ENCODE measurements at regions not wholly inside any gene's neighbourhood (a gene's known extent, or its start where the extent isn't known, plus 50 kb on each side); places are given as distances from the start of the nearest gene placed in this dataset.

DNA sequence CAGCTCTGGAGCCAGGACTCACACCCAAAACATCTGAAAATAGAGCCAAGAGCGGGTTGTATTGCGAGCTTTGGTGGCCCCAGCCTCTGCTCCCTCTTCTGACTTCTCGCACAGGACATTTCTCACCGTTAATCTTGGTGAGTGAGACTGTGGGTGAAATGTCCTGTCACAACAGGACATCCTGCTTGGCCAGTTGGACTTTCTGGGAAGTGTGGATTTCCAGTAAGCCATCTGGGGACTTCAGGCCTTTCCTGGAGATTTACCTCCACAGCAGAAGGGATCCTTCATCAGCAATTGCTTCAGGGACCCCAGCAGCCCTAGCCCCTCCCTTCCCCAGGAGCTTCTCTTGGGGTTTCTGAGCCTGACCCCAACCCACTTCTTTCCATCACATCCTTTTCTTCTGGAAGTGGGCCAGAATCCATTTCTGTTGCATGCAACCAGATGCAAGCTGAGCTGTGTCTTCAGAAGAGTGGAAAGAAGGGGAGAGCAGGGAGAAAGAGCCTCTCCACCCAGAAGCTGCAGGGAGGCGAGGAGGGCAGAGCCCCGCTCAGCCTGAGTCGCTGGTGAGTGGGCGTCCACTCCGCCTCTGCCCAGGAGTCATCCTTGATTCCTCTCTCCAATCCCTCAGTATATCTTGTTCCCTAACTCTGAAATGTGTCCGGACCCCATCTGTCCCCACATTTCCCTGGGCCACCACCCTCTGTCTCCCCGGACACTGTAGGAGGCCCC, 50.3 kb upstream of the GADD45G start:
- TF ChIP-seq YY1 (IDR thresholded peaks at IDR 0.05; ENCODE audit: insufficient read depth, insufficient read length): no peak
- TF ChIP-seq ZNF274 (IDR thresholded peaks at IDR 0.05; ENCODE audit: low read depth, low read length): no peak
- no peak for TF ChIP-seq SUZ12 (IDR thresholded peaks at IDR 0.05; ENCODE audit: extremely low read depth, insufficient read depth, insufficient read length)
- Histone ChIP-seq H3K9ac (ENCODE audit: insufficient read length, low read depth) (no peak overlapping the region), H3K9me3 (ENCODE audit: insufficient read depth, low read length) (peaks cover 6% of the 10 kb centered on the region; the same call in 1 of the 2 replicates), H3K4me1 (ENCODE audit: insufficient read depth, insufficient read length) (peaks cover 6% of the 10 kb centered on the region), H3K36me3 (ENCODE audit: insufficient read depth, insufficient read length, low read length) (no peaks in the 10 kb centered on the region), H3K4me3 (ENCODE audit: insufficient read length, low read depth) (no peak overlapping the region), H3K27me3 (ENCODE audit: insufficient read depth, insufficient read length) (no peaks in the 10 kb centered on the region)
- no peak for DNase-seq (ENCODE audit: low read depth, low spot score)

DNA sequence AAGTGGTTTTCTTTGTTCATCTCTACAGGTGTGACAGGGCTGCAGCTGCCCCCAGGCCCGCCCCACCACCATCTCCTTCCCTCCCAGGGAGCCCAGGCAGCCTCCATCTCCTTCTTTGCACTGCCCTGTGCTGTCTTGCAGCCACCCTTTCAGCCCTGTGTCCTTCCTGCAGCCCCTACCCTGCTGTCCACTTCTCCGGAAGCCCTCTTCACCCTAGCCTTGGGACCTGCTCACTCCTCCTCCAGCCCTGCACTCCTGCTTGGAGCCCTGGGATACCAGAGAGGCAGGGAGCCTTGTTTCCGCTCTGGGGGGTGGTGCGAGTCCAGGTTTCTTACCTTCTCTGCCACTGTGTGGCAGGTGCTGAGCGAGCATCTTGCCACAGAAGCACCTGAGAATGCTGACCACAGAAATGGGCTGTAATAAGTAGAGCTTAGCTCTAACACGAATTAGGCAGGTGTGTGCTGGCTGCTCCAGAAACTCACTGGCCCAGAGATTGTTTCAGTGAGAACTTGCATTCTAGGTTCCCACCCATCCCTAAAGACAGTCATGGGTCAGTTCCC, 51.3 kb upstream of the GADD45G start:
- Histone ChIP-seq H3K27me3 (ENCODE audit: insufficient read depth, insufficient read length) (no peaks in the 10 kb centered on the region), H3K9ac (ENCODE audit: insufficient read length, low read depth) (no peak overlapping the region), H3K4me3 (ENCODE audit: insufficient read length, low read depth) (no peak overlapping the region), H3K4me1 (ENCODE audit: insufficient read depth, insufficient read length) (peaks cover 6% of the 10 kb centered on the region), H3K36me3 (ENCODE audit: insufficient read depth, insufficient read length, low read length) (no peaks in the 10 kb centered on the region), H3K9me3 (ENCODE audit: insufficient read depth, low read length) (peaks cover 6% of the 10 kb centered on the region; the same call in 1 of the 2 replicates)
- no peak for DNase-seq (ENCODE audit: low read depth, low spot score)
- TF ChIP-seq SUZ12 (IDR thresholded peaks at IDR 0.05; ENCODE audit: extremely low read depth, insufficient read depth, insufficient read length): no peak
- TF ChIP-seq ZNF274 (IDR thresholded peaks at IDR 0.05; ENCODE audit: low read depth, low read length): no peak
- TF ChIP-seq YY1 (IDR thresholded peaks at IDR 0.05; ENCODE audit: insufficient read depth, insufficient read length): no peak

DNA sequence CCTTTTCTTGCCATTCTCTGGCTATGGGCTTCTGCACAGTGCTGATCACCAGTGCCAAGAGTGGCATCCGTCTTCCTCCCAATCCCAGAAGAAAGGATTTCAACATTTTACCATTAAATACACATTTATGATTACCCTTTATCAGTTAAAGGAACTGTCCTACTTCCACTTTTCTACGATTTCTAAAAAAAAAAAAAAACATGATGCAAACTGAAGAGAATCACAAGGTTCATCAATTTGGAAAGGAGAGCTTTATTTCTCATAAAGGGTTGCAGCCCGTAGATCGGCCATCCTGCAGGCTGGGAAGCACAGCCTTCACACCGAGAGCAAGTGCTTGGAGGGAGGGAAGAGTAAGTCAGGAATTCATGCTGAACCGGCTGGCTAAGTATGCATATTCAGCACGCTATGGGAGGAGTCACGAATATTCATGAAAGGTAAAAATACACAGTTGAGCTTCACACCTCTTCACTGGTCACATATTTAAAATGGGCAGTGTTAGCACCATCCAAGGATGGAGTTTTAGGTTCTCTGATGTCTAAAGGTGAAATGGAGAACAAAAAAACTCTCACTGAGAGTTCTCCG, 52.5 kb upstream of the SEMA4D start:
- no peak for TF ChIP-seq SUZ12 (IDR thresholded peaks at IDR 0.05; ENCODE audit: extremely low read depth, insufficient read depth, insufficient read length)
- no peak for TF ChIP-seq ZNF274 (IDR thresholded peaks at IDR 0.05; ENCODE audit: low read depth, low read length)
- TF ChIP-seq YY1 (IDR thresholded peaks at IDR 0.05; ENCODE audit: insufficient read depth, insufficient read length): no peak
- Histone ChIP-seq H3K4me1 (ENCODE audit: insufficient read depth, insufficient read length) (peaks cover 6% of the 10 kb centered on the region), H3K27me3 (ENCODE audit: insufficient read depth, insufficient read length) (no peaks in the 10 kb centered on the region), H3K36me3 (ENCODE audit: insufficient read depth, insufficient read length, low read length) (no peaks in the 10 kb centered on the region), H3K4me3 (ENCODE audit: insufficient read length, low read depth) (no peak overlapping the region), H3K9me3 (ENCODE audit: insufficient read depth, low read length) (peaks cover 12% of the 10 kb centered on the region; the same call in 1 of the 2 replicates), H3K9ac (ENCODE audit: insufficient read length, low read depth) (no peak overlapping the region)
- DNase-seq (ENCODE audit: low read depth, low spot score): no peak

DNA sequence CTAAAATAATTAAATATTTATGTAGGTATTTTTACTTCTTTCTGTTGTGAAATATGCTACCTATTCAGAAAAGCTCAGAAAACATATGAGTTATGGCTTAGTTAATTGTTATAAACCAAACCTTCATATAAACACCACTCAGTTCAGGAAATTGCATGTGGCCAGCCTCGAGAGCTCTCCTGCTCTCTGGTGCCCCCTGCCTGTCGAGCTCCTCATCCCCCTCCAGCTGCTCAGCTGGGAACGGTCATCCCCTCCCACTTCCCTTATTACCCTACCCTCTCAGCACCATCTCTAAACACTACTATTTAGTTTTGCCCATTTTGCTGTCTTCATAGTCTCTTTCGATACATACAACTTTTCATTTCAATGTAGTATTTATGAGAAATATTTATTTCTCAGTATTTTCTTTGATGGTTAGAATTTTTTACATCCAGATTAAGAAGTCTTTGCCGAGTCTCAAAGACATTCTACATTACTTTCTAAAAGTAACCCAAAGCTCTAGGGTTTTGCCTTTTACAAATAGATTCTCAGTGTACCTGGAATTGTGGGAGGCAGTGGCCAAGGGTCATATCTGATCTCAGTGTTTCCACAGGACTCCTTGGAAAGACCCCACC, 51.2 kb upstream of the SEMA4D start:
- TF ChIP-seq ZNF274 (IDR thresholded peaks at IDR 0.05; ENCODE audit: low read depth, low read length) (no peak), YY1 (IDR thresholded peaks at IDR 0.05; ENCODE audit: insufficient read depth, insufficient read length) (no peak), SUZ12 (IDR thresholded peaks at IDR 0.05; ENCODE audit: extremely low read depth, insufficient read depth, insufficient read length) (no peak)
- H3K27me3 ChIP-seq (ENCODE audit: insufficient read depth, insufficient read length): no peaks in the 10 kb centered on the region
- H3K36me3 ChIP-seq (ENCODE audit: insufficient read depth, insufficient read length, low read length): no peaks in the 10 kb centered on the region
- DNase-seq (ENCODE audit: low read depth, low spot score): peak; percentile 58
- H3K4me3 ChIP-seq (ENCODE audit: insufficient read length, low read depth): no peak overlapping the region
- H3K4me1 ChIP-seq (ENCODE audit: insufficient read depth, insufficient read length): peaks cover 6% of the 10 kb centered on the region
- peaks cover 18% of the 10 kb centered on the region; the same call in 1 of the 2 replicates for H3K9me3 ChIP-seq (ENCODE audit: insufficient read depth, low read length)
- H3K9ac ChIP-seq (ENCODE audit: insufficient read length, low read depth): no peak overlapping the region

DNA sequence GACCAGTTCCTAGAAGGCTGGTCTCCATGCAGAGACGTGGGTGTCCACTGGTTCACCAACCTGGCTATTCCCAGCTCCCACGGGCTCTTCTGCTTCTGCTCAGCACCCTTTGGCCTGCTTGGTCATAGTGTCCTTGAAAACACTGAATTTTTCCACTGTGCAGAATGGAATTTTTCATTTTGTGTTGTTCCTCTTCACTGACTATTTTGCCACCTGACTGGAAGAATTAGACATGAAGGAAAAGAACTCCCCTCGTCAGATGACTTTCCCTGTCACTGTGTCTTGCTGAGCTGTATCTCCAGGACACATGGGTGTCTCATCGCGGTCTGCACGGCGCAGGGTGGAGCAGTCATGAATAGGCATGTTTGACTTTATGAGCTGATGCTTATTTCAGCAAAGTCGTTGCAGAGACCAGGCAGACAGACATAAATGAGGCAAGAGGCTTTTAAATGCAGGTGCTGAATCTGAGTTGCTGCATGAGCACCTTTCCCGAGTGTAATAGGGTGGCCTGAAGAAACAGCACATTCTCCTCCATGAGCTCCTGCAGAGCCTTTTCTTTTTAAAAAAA, 50.2 kb upstream of the SEMA4D start:
- no peaks in the 10 kb centered on the region for H3K27me3 ChIP-seq (ENCODE audit: insufficient read depth, insufficient read length)
- H3K36me3 ChIP-seq (ENCODE audit: insufficient read depth, insufficient read length, low read length): no peaks in the 10 kb centered on the region
- H3K4me1 ChIP-seq (ENCODE audit: insufficient read depth, insufficient read length): peaks cover 2% of the 10 kb centered on the region
- no peak overlapping the region for H3K4me3 ChIP-seq (ENCODE audit: insufficient read length, low read depth)
- TF ChIP-seq ZNF274 (IDR thresholded peaks at IDR 0.05; ENCODE audit: low read depth, low read length) (no peak), SUZ12 (IDR thresholded peaks at IDR 0.05; ENCODE audit: extremely low read depth, insufficient read depth, insufficient read length) (no peak), YY1 (IDR thresholded peaks at IDR 0.05; ENCODE audit: insufficient read depth, insufficient read length) (no peak)
- DNase-seq (ENCODE audit: low read depth, low spot score): no peak
- H3K9ac ChIP-seq (ENCODE audit: insufficient read length, low read depth): no peak overlapping the region
- peaks cover 18% of the 10 kb centered on the region; the same call in 1 of the 2 replicates for H3K9me3 ChIP-seq (ENCODE audit: insufficient read depth, low read length)

Measured in NT2/D1 (cell line).